BLaER1 (cell line): ENCODE measurements at regions not wholly inside any gene's neighbourhood (a gene's known extent, or its start where the extent isn't known, plus 50 kb on each side); places are given as distances from the start of the nearest gene placed in this dataset.

ENCODE experiments used
- H3K27ac ChIP-seq: shearing (Covaris generic); formaldehyde crosslinking; 2 replicates; pipeline ENCODE4 v1.8.1; 2022
- H3K27me3 ChIP-seq: shearing (Covaris generic); formaldehyde crosslinking; 2 replicates; pipeline ENCODE4 v1.8.1; 2022
- H3K36me3 ChIP-seq: shearing (Covaris generic); formaldehyde crosslinking; 2 replicates; pipeline ENCODE4 v1.8.1; 2022
- H3K4me1 ChIP-seq: shearing (Covaris generic); formaldehyde crosslinking; 2 replicates; pipeline ENCODE4 v1.8.1; 2022
- H3K4me2 ChIP-seq: shearing (Covaris generic); formaldehyde crosslinking; 2 replicates; pipeline ENCODE4 v1.8.1; 2022
- H3K4me3 ChIP-seq: shearing (Covaris generic); formaldehyde crosslinking; 2 replicates; pipeline ENCODE4 v1.8.1; 2022
- H3K9ac ChIP-seq: shearing (Covaris generic); formaldehyde crosslinking; 2 replicates; pipeline ENCODE4 v1.8.1; 2022
- H3K9me3 ChIP-seq: shearing (Covaris generic); formaldehyde crosslinking; 2 replicates; pipeline ENCODE4 v1.8.1; 2022
- H4K20me1 ChIP-seq: shearing (Covaris generic); formaldehyde crosslinking; 2 replicates; pipeline ENCODE4 v1.8.1; 2022
- Cebpa-rat ChIP-seq: shearing (Covaris generic); IDR thresholded peaks from 2 replicates; pipeline ENCODE4 v1.8.1; 2022

GRCh38 chr6:141321493-141322347 lies 811.0 kb upstream of the GJE1 start:
- H3K4me3 ChIP-seq: no peak overlapping the region
- no peaks in the 10 kb centered on the region for H3K4me1 ChIP-seq
- no peak for TF ChIP-seq Cebpa-rat
- H3K9me3 ChIP-seq: no peaks in the 10 kb centered on the region
- H3K27ac ChIP-seq: no peak overlapping the region
- no peak overlapping the region for H3K9ac ChIP-seq
- H3K27me3 ChIP-seq: no peaks in the 10 kb centered on the region
- no peak overlapping the region for H3K4me2 ChIP-seq
- no peaks in the 10 kb centered on the region for H3K36me3 ChIP-seq
- no peaks in the 10 kb centered on the region for H4K20me1 ChIP-seq

- Histone ChIP-seq H3K4me1 (no peaks in the 10 kb centered on the region), H3K4me3 (no peak overlapping the region), H3K9ac (no peak overlapping the region), H3K27me3 (no peaks in the 10 kb centered on the region), H4K20me1 (no peaks in the 10 kb centered on the region), H3K27ac (no peak overlapping the region), H3K9me3 (no peaks in the 10 kb centered on the region), H3K36me3 (no peaks in the 10 kb centered on the region), H3K4me2 (no peak overlapping the region)
- no peak for TF ChIP-seq Cebpa-rat
Observed at GRCh38 chr6:141316236-141316635, 816.5 kb upstream of the GJE1 start.

DNA sequence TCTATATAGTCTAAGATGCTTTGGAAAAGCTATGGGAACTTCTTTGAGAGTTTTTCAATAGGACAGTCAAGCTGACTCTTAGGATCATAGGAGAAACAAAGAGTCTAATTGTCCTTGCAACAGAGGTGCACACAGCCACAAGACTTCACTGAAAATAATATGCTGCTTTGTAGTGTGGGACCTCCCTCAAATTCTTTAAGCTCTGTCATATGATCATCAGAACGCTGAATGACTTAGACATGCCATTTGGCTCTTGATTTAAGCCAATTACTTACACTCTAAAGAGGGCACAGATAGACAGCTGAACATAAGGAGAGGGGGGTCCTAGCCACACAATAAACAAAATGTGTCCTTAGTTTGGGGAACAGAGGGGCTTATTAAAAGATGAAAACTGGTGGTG lies 818.7 kb upstream of the GJE1 start:
- Histone ChIP-seq H3K4me2 (no peak overlapping the region), H4K20me1 (no peaks in the 10 kb centered on the region), H3K27ac (no peak overlapping the region), H3K9me3 (no peaks in the 10 kb centered on the region), H3K4me3 (no peak overlapping the region), H3K27me3 (no peaks in the 10 kb centered on the region), H3K9ac (no peak overlapping the region), H3K36me3 (no peaks in the 10 kb centered on the region), H3K4me1 (no peaks in the 10 kb centered on the region)
- TF ChIP-seq Cebpa-rat: no peak

DNA sequence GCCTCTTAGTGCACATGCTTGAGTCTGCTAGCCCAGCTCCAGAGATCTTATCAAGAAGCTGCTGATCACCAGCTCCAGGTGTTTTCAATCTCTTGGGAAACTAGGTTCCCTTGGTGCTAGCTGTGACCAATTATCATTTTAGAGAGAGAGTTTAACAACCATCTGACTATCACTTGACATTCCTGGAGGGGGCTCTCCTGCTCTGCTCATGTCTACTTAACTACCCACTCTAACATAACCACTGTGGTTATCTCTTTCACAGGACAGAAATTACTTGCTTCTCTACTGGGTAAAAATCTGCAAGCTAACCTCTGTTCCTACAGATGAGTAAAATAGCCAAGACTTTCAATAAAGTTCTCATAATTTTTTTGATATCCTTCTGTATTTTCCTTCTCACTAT lies 823.4 kb upstream of the GJE1 start:
- H4K20me1 ChIP-seq: no peaks in the 10 kb centered on the region
- H3K9me3 ChIP-seq: no peaks in the 10 kb centered on the region
- no peak overlapping the region for H3K9ac ChIP-seq
- no peak overlapping the region for H3K4me3 ChIP-seq
- H3K27me3 ChIP-seq: no peaks in the 10 kb centered on the region
- no peaks in the 10 kb centered on the region for H3K4me1 ChIP-seq
- TF ChIP-seq Cebpa-rat: no peak
- H3K36me3 ChIP-seq: no peaks in the 10 kb centered on the region
- no peak overlapping the region for H3K27ac ChIP-seq
- H3K4me2 ChIP-seq: no peak overlapping the region

DNA sequence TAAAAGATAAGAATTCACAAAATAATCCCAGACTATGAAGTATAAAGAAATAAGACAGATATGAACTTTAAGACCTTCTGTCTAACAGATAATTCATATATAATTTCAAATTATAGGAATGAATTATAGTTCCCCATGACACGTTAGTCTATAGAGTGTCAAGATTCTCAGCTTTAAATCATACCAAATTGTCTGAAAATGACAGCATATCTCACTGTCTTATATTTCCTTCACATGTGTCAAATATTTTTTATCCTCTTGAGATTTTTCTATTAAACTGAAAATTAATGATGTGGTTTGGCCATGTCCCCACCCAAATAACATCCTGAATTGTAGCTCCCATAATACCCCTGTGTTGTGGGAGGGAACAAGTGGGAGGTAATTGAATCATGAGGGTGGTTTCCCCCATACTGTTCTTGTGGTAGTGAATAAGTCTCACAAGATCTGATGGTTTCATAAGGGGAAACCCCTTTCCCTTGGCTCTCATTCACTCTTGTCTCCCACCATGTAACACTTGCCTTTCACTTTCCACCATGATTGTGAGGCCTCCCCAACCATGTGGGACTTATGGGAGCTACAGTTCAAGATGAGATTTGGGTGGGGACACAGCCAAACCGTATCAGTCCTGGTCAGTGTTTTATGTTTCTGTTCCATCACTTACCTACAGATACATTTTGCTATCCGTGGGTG lies 825.3 kb upstream of the GJE1 start:
- H3K27ac ChIP-seq: no peak overlapping the region
- H3K36me3 ChIP-seq: no peaks in the 10 kb centered on the region
- no peak overlapping the region for H3K4me2 ChIP-seq
- H3K4me1 ChIP-seq: no peaks in the 10 kb centered on the region
- no peak overlapping the region for H3K4me3 ChIP-seq
- H3K27me3 ChIP-seq: no peaks in the 10 kb centered on the region
- H4K20me1 ChIP-seq: no peaks in the 10 kb centered on the region
- H3K9me3 ChIP-seq: no peaks in the 10 kb centered on the region
- no peak overlapping the region for H3K9ac ChIP-seq
- TF ChIP-seq Cebpa-rat: no peak

- no peaks in the 10 kb centered on the region for H3K36me3 ChIP-seq
- H3K4me2 ChIP-seq: no peak overlapping the region
- no peaks in the 10 kb centered on the region for H4K20me1 ChIP-seq
Observed at GRCh38 chr6:141303907-141304306, 828.8 kb upstream of the GJE1 start.

GRCh38 chr6:141301779-141302178 lies 830.9 kb upstream of the GJE1 start:
- Histone ChIP-seq H3K9ac (no peak overlapping the region), H4K20me1 (no peaks in the 10 kb centered on the region), H3K4me3 (no peak overlapping the region), H3K4me1 (no peaks in the 10 kb centered on the region), H3K4me2 (no peak overlapping the region), H3K9me3 (no peaks in the 10 kb centered on the region), H3K27ac (no peak overlapping the region), H3K36me3 (no peaks in the 10 kb centered on the region), H3K27me3 (no peaks in the 10 kb centered on the region)
- no peak for TF ChIP-seq Cebpa-rat

More at GRCh38 chr6:141303907-141304306, 828.8 kb upstream of the GJE1 start:
- H3K27ac ChIP-seq: no peak overlapping the region
- no peak overlapping the region for H3K9ac ChIP-seq
- no peaks in the 10 kb centered on the region for H3K9me3 ChIP-seq
- H3K4me3 ChIP-seq: no peak overlapping the region
- no peaks in the 10 kb centered on the region for H3K27me3 ChIP-seq
- no peaks in the 10 kb centered on the region for H3K4me1 ChIP-seq
- TF ChIP-seq Cebpa-rat: no peak

GRCh38 chr6:141290941-141291721 lies 841.6 kb upstream of the GJE1 start:
- no peak overlapping the region for H3K4me2 ChIP-seq
- H3K4me1 ChIP-seq: no peaks in the 10 kb centered on the region
- H3K4me3 ChIP-seq: no peak overlapping the region
- H3K27ac ChIP-seq: no peak overlapping the region
- H3K9me3 ChIP-seq: no peaks in the 10 kb centered on the region
- H3K9ac ChIP-seq: no peak overlapping the region
- no peak for TF ChIP-seq Cebpa-rat
- H4K20me1 ChIP-seq: no peaks in the 10 kb centered on the region
- no peaks in the 10 kb centered on the region for H3K36me3 ChIP-seq
- no peaks in the 10 kb centered on the region for H3K27me3 ChIP-seq

DNA sequence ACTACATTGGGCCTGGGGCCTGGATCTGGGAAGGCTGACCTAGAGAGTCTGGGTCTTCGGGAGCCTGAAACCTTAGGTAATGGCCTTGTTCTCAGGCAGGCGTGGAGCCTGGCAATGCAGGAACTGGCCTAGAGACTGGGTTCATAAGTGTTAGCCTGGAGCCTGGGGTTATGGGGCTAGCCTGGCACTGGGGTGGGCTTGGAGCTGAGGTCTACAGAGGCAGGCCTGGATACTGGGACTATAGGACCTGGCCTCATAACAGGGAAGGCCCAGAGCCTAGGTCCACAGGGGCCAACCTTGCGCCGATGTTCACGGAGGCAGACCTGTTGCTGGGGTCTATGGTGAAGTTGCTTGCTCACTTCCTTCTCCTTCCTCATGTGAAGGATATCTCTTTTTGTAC lies 843.8 kb upstream of the GJE1 start:
- no peak for TF ChIP-seq Cebpa-rat
- H3K4me2 ChIP-seq: no peak overlapping the region
- no peaks in the 10 kb centered on the region for H4K20me1 ChIP-seq
- H3K36me3 ChIP-seq: no peaks in the 10 kb centered on the region
- no peaks in the 10 kb centered on the region for H3K4me1 ChIP-seq
- no peak overlapping the region for H3K9ac ChIP-seq
- H3K27ac ChIP-seq: no peak overlapping the region
- H3K27me3 ChIP-seq: no peaks in the 10 kb centered on the region
- H3K9me3 ChIP-seq: no peaks in the 10 kb centered on the region
- H3K4me3 ChIP-seq: no peak overlapping the region

GRCh38 chr6:141282263-141282662 lies 850.5 kb upstream of the GJE1 start:
- Histone ChIP-seq H4K20me1 (no peaks in the 10 kb centered on the region), H3K4me3 (no peak overlapping the region), H3K9me3 (no peaks in the 10 kb centered on the region), H3K4me2 (no peak overlapping the region), H3K27me3 (no peaks in the 10 kb centered on the region), H3K9ac (no peak overlapping the region), H3K36me3 (no peaks in the 10 kb centered on the region), H3K27ac (no peak overlapping the region), H3K4me1 (no peaks in the 10 kb centered on the region)
- no peak for TF ChIP-seq Cebpa-rat
